ENCODE measurements at regions not wholly inside any gene's neighbourhood (a gene's known extent, or its start where the extent isn't known, plus 50 kb on each side); places are given as distances from the start of the nearest gene placed in this dataset.

DNA sequence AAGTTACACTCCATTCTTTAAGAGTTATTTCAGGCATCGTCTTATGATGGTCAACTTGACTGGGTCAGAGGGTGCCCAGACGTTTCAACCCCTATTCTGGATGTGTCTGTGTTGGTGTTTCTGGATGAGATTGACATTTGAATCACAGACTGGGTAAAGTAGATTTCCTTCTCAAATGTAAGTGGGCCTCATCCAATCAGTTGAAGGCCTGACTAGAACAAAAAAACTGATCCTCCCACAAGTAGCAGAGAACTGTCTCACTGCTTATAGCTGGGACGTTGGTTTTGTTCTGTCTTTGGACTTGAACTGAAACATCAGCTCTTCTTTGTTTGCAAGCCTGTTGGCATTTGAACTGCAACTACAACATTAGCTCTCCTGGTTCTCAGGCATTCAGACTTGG is 76.3 kb upstream of the LYZL1 start:
- Histone ChIP-seq H3K27me3 (ENCODE audit: insufficient read depth, low read depth) (no peaks in the 10 kb centered on the region), H3K36me3 (ENCODE audit: insufficient read depth) (no peaks in the 10 kb centered on the region), H3K79me2 (ENCODE audit: insufficient read depth, low read depth) (no peaks in the 10 kb centered on the region), H2AFZ (ENCODE audit: low read depth) (no peak overlapping the region), H3K4me2 (no peak overlapping the region), H3K9ac (no peak overlapping the region), H4K20me1 (ENCODE audit: insufficient read depth) (no peaks in the 10 kb centered on the region), H3K4me1 (ENCODE audit: low read depth, poor library complexity, severe bottlenecking) (no peaks in the 10 kb centered on the region), H3K4me3 (IDR thresholded peaks at IDR 0.05; ENCODE audit: insufficient read depth, low read depth, low read length) (no peak overlapping the region), H3K27ac (no peak overlapping the region)
- TF ChIP-seq, protein P1, sequence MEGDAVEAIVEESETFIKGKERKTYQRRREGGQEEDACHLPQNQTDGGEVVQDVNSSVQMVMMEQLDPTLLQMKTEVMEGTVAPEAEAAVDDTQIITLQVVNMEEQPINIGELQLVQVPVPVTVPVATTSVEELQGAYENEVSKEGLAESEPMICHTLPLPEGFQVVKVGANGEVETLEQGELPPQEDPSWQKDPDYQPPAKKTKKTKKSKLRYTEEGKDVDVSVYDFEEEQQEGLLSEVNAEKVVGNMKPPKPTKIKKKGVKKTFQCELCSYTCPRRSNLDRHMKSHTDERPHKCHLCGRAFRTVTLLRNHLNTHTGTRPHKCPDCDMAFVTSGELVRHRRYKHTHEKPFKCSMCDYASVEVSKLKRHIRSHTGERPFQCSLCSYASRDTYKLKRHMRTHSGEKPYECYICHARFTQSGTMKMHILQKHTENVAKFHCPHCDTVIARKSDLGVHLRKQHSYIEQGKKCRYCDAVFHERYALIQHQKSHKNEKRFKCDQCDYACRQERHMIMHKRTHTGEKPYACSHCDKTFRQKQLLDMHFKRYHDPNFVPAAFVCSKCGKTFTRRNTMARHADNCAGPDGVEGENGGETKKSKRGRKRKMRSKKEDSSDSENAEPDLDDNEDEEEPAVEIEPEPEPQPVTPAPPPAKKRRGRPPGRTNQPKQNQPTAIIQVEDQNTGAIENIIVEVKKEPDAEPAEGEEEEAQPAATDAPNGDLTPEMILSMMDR (conservative IDR thresholded peaks at IDR 0.05; ENCODE audit: low read depth, low read length) = no peak

DNA sequence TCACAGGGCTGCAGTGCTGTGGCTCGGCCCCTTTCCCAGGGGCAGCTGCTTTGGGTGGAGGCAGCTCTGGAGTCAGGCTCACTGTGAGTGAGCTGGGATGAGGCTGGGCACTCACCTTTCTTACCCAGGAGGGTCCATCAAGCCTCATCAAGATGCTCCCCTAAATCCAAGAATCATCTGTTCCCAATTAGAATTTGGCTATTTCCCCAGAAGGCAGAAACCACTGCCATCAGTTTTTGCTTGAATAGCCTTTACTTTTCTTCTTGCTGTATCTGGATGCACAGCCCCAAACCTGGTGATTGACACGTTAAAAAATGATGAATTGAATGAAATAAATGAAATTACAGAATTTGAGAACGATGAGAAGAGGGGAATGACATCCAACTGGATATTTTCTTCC is 74.3 kb upstream of the LYZL1 start:
- Histone ChIP-seq H3K4me1 (ENCODE audit: low read depth, poor library complexity, severe bottlenecking) (no peaks in the 10 kb centered on the region), H3K27me3 (ENCODE audit: insufficient read depth, low read depth) (no peaks in the 10 kb centered on the region), H2AFZ (ENCODE audit: low read depth) (no peak overlapping the region), H3K4me2 (no peak overlapping the region), H3K9ac (no peak overlapping the region), H3K36me3 (ENCODE audit: insufficient read depth) (no peaks in the 10 kb centered on the region), H3K27ac (no peak overlapping the region), H4K20me1 (ENCODE audit: insufficient read depth) (no peaks in the 10 kb centered on the region), H3K79me2 (ENCODE audit: insufficient read depth, low read depth) (no peaks in the 10 kb centered on the region), H3K4me3 (IDR thresholded peaks at IDR 0.05; ENCODE audit: insufficient read depth, low read depth, low read length) (no peak overlapping the region)
- TF ChIP-seq, protein P1 (conservative IDR thresholded peaks at IDR 0.05; ENCODE audit: low read depth, low read length) = no peak

DNA sequence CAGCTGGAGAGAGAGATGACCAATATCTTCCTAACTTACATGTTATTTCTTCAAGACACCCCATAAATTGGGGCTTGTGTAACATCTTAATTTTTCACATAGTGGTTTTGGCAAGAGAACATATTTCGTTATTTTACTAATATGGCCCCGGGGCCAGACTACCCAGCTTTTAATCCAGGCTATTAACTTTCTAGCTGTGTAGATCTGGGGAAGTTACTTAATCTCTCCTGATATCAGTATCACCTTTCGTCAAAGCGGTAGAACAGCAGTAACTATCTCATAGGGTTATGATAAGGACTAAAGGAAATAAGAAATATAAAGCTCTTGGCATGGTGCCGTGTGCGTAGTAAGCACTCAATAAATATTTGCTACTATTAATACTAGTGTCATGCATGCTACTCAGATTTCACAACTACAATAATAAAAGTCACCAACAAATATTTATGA is 71.6 kb upstream of the LYZL1 start:
- Histone ChIP-seq H2AFZ (ENCODE audit: low read depth) (no peak overlapping the region), H3K4me2 (no peak overlapping the region), H3K79me2 (ENCODE audit: insufficient read depth, low read depth) (no peaks in the 10 kb centered on the region), H3K9ac (no peak overlapping the region), H3K4me3 (IDR thresholded peaks at IDR 0.05; ENCODE audit: insufficient read depth, low read depth, low read length) (no peak overlapping the region), H3K27me3 (ENCODE audit: insufficient read depth, low read depth) (no peaks in the 10 kb centered on the region), H4K20me1 (ENCODE audit: insufficient read depth) (no peaks in the 10 kb centered on the region), H3K36me3 (ENCODE audit: insufficient read depth) (no peaks in the 10 kb centered on the region), H3K4me1 (ENCODE audit: low read depth, poor library complexity, severe bottlenecking) (no peaks in the 10 kb centered on the region), H3K27ac (no peak overlapping the region)
- TF ChIP-seq, protein P1 (conservative IDR thresholded peaks at IDR 0.05; ENCODE audit: low read depth, low read length) = no peak

DNA sequence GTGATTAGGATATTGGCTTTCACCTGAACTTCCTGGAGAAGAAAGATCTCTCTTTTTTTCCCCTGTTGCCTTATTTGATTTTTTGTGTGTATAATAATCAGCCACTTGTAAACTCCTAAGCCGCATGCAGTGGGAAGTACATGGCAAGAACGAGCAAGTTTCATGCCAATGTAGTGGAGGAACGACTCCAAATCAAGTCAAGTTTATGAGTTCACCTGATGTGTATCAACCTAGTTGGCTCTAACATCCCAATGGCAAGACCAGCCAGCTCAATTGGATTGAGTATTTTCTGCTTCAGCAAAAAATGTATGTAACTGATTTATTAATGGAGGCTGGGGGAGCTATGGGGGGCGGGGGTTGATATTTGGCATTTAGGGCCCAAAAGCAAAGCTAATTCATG is 65.5 kb upstream of the LYZL1 start:
- Histone ChIP-seq H3K79me2 (ENCODE audit: insufficient read depth, low read depth) (no peaks in the 10 kb centered on the region), H3K27me3 (ENCODE audit: insufficient read depth, low read depth) (no peaks in the 10 kb centered on the region), H4K20me1 (ENCODE audit: insufficient read depth) (no peaks in the 10 kb centered on the region), H3K4me3 (IDR thresholded peaks at IDR 0.05; ENCODE audit: insufficient read depth, low read depth, low read length) (no peak overlapping the region), H3K4me1 (ENCODE audit: low read depth, poor library complexity, severe bottlenecking) (no peaks in the 10 kb centered on the region), H2AFZ (ENCODE audit: low read depth) (no peak overlapping the region), H3K27ac (no peak overlapping the region), H3K36me3 (ENCODE audit: insufficient read depth) (no peaks in the 10 kb centered on the region), H3K4me2 (no peak overlapping the region), H3K9ac (no peak overlapping the region)
- TF ChIP-seq, protein P1 (conservative IDR thresholded peaks at IDR 0.05; ENCODE audit: low read depth, low read length) = no peak

Measured in KMS-11 (cell line).